Mesenchymal stem cell (in vitro differentiated cells and primary cell): ENCODE measurements at regions not wholly inside any gene's neighbourhood (a gene's known extent, or its start where the extent isn't known, plus 50 kb on each side); places are given as distances from the start of the nearest gene placed in this dataset.

Experiments used
- DNase-seq: peaks from one replicate; pipeline ENCODE4 v3.0.0-alpha.2; 2013
- H2AFZ ChIP-seq: one replicate; pipeline ENCODE4 v1.6.1; 2013; ENCODE audit warnings: low read depth, mild to moderate bottlenecking, control low read depth, inconsistent platforms, low read length, moderate library complexity
- H2AK5ac ChIP-seq: 2 replicates; pipeline ENCODE4 v1.6.1; 2013; ENCODE audit warnings: low read length, moderate library complexity, mild to moderate bottlenecking, inconsistent platforms; ENCODE audit not compliant: severe bottlenecking
- H2BK120ac ChIP-seq: one replicate; pipeline ENCODE4 v1.6.1; 2013; ENCODE audit warnings: low read depth, mild to moderate bottlenecking, inconsistent platforms, low read length, moderate library complexity
- H2BK12ac ChIP-seq, 2 experiments: one replicate each; pipeline ENCODE4 v1.6.1; 2013; ENCODE audit warnings: inconsistent platforms in 2 of 2, low read length in 2 of 2, mild to moderate bottlenecking in 2 of 2, moderate library complexity in 2 of 2, control low read depth in 1 of 2
- H2BK15ac ChIP-seq: one replicate; pipeline ENCODE4 v1.6.1; 2013; ENCODE audit warnings: mild to moderate bottlenecking, low read depth, inconsistent platforms; ENCODE audit not compliant: poor library complexity, severe bottlenecking
- H2BK5ac ChIP-seq: 2 replicates; pipeline ENCODE4 v1.6.1; 2013; ENCODE audit warnings: low read depth, mild to moderate bottlenecking, low read length, control low read depth, inconsistent platforms; ENCODE audit not compliant: poor library complexity, severe bottlenecking
- H3K14ac ChIP-seq, 2 experiments: one replicate each; pipeline ENCODE4 v1.6.1; 2013; ENCODE audit warnings: inconsistent platforms in 2 of 2, low read length in 2 of 2, control low read depth in 1 of 2, mild to moderate bottlenecking in 1 of 2, moderate library complexity in 1 of 2
- H3K18ac ChIP-seq, 2 experiments: one replicate each; pipeline ENCODE4 v1.6.1; 2013; ENCODE audit warnings: inconsistent platforms in 2 of 2, low read length in 2 of 2, control low read depth in 1 of 2, low read depth in 1 of 2, mild to moderate bottlenecking in 1 of 2
- H3K23ac ChIP-seq, 2 experiments: one replicate each; pipeline ENCODE4 v1.6.1; 2013; ENCODE audit warnings: inconsistent platforms in 2 of 2, low read length in 2 of 2, mild to moderate bottlenecking in 2 of 2, moderate library complexity in 2 of 2, control low read depth in 1 of 2
- H3K27ac ChIP-seq: 2 replicates; pipeline ENCODE4 v1.5.1; 2013; ENCODE audit warnings: mild to moderate bottlenecking, moderate library complexity, low read length, control low read depth, inconsistent platforms; ENCODE audit not compliant: poor library complexity, severe bottlenecking
- H3K27me3 ChIP-seq, 2 experiments: 2 replicates each; pipeline versions ENCODE4 v1.6.1 to v1.7.0; 2013; ENCODE audit warnings: low read length in 2 of 2, mild to moderate bottlenecking in 2 of 2, moderate library complexity in 2 of 2, control low read depth in 1 of 2, inconsistent platforms in 1 of 2; ENCODE audit not compliant: control insufficient read depth in 1 of 2, insufficient read depth in 1 of 2
- H3K36me3 ChIP-seq, 2 experiments: 2 replicates each; pipeline versions ENCODE4 v1.6.1 to v1.7.0; 2013; ENCODE audit warnings: low read length in 2 of 2, control low read depth in 1 of 2, inconsistent platforms in 1 of 2, low read depth in 1 of 2, mild to moderate bottlenecking in 1 of 2; ENCODE audit not compliant: insufficient read depth in 2 of 2, control insufficient read depth in 1 of 2
- H3K4ac ChIP-seq, 2 experiments: one replicate each; pipeline ENCODE4 v1.6.1; 2013; ENCODE audit warnings: inconsistent platforms in 2 of 2, low read length in 2 of 2, mild to moderate bottlenecking in 2 of 2, moderate library complexity in 2 of 2, control low read depth in 1 of 2, low read depth in 1 of 2
- H3K4me1 ChIP-seq: 2 replicates; pipeline ENCODE4 v1.6.1; 2013; ENCODE audit warnings: low read depth, low read length, control low read depth; ENCODE audit not compliant: control insufficient read depth, insufficient read depth
- H3K4me2 ChIP-seq: 2 replicates; pipeline ENCODE4 v1.6.1; 2013; ENCODE audit warnings: low read length, mild to moderate bottlenecking, inconsistent platforms; ENCODE audit not compliant: poor library complexity, severe bottlenecking
- H3K4me3 ChIP-seq, 2 experiments: 2 replicates each; pipeline versions ENCODE4 v1.5.1 to v1.7.0; 2013; ENCODE audit warnings: low read length in 2 of 2, mild to moderate bottlenecking in 2 of 2, control low read depth in 1 of 2, low read depth in 1 of 2; ENCODE audit not compliant: insufficient read depth in 1 of 2
- H3K79me1 ChIP-seq: replicated peaks from 2 replicates; pipeline ENCODE4 v1.6.1; 2013; ENCODE audit warnings: mild to moderate bottlenecking, control low read depth, low read length, inconsistent platforms; ENCODE audit not compliant: poor library complexity, severe bottlenecking
- H3K9ac ChIP-seq: 2 replicates; pipeline ENCODE4 v1.7.0; 2013; ENCODE audit warnings: mild to moderate bottlenecking, low read length, moderate library complexity
- H3K9me3 ChIP-seq: 2 replicates; pipeline ENCODE4 v1.7.0; 2013; ENCODE audit warnings: mild to moderate bottlenecking, low read length; ENCODE audit not compliant: control insufficient read depth
- H4K8ac ChIP-seq: one replicate; pipeline ENCODE4 v1.6.1; 2013; ENCODE audit warnings: inconsistent platforms, mild to moderate bottlenecking, low read length, moderate library complexity
- H4K91ac ChIP-seq: one replicate; pipeline ENCODE4 v1.6.1; 2013; ENCODE audit warnings: mild to moderate bottlenecking, low read length, inconsistent platforms
- WGBS: methylation state at CpG from one replicate; pipeline ENCODE4 v1.1.7; 2013; ENCODE audit warnings: mixed read lengths; 5-methylcytosine and 5-hydroxymethylcytosine counted together

GRCh38 chr2:217193431-217194340 lies 333.8 kb upstream of the TNP1 start:
- H3K9ac ChIP-seq, result no peak overlapping the region
- H4K91ac ChIP-seq, result no peak overlapping the region
- H3K9me3 ChIP-seq, result peaks cover 10% of the 10 kb centered on the region
- no peak overlapping the region for H2BK5ac ChIP-seq
- H3K23ac ChIP-seq, result no peak overlapping the region
- no peak overlapping the region for H2BK15ac ChIP-seq
- DNase-seq, result no peak
- no peak overlapping the region for H3K4me2 ChIP-seq
- H3K18ac ChIP-seq, result no peak overlapping the region
- H3K4me1 ChIP-seq, result no peaks in the 10 kb centered on the region
- H2AFZ ChIP-seq, result no peak overlapping the region
- H3K14ac ChIP-seq, result no peak overlapping the region
- H3K27ac ChIP-seq, result no peak overlapping the region
- no peak overlapping the region for H2BK12ac ChIP-seq
- no peak overlapping the region for H2AK5ac ChIP-seq
- no peaks in the 10 kb centered on the region for H3K27me3 ChIP-seq
- 89% methylated on average over 8 of the region's 9 CpGs for WGBS
- no peak overlapping the region for H3K4me3 ChIP-seq
- H3K36me3 ChIP-seq, result no peaks in the 10 kb centered on the region
- no peak overlapping the region for H3K4ac ChIP-seq
- H2BK120ac ChIP-seq, result no peak overlapping the region
- H4K8ac ChIP-seq, result no peak overlapping the region
- no peaks in the 10 kb centered on the region for H3K79me1 ChIP-seq

GRCh38 chr2:217192366-217192765 lies 332.5 kb upstream of the TNP1 start:
- H3K27ac ChIP-seq, result no peak overlapping the region
- no CpG with 5 or more reads among the region's 2 CpGs for WGBS
- H2BK15ac ChIP-seq, result no peak overlapping the region
- no peak overlapping the region for H2AK5ac ChIP-seq
- no peak overlapping the region for H4K91ac ChIP-seq
- no peak overlapping the region for H3K18ac ChIP-seq
- DNase-seq, result no peak
- no peak overlapping the region for H3K4me2 ChIP-seq
- no peak overlapping the region for H4K8ac ChIP-seq
- H3K36me3 ChIP-seq, result no peaks in the 10 kb centered on the region
- no peak overlapping the region for H2BK12ac ChIP-seq
- H3K27me3 ChIP-seq, result no peaks in the 10 kb centered on the region
- no peak overlapping the region for H2AFZ ChIP-seq
- no peaks in the 10 kb centered on the region for H3K79me1 ChIP-seq
- H3K14ac ChIP-seq, result no peak overlapping the region
- H2BK120ac ChIP-seq, result no peak overlapping the region
- H3K4me3 ChIP-seq, result no peak overlapping the region
- peaks cover 8% of the 10 kb centered on the region for H3K9me3 ChIP-seq
- no peaks in the 10 kb centered on the region for H3K4me1 ChIP-seq
- no peak overlapping the region for H3K4ac ChIP-seq
- no peak overlapping the region for H3K23ac ChIP-seq
- H2BK5ac ChIP-seq, result no peak overlapping the region
- H3K9ac ChIP-seq, result no peak overlapping the region

GRCh38 chr2:217189747-217190146 lies 329.9 kb upstream of the TNP1 start:
- H2BK12ac ChIP-seq, result no peak overlapping the region
- H3K4me2 ChIP-seq, result no peak overlapping the region
- no peak overlapping the region for H3K23ac ChIP-seq
- H3K27me3 ChIP-seq, result no peaks in the 10 kb centered on the region
- no peak overlapping the region for H2BK120ac ChIP-seq
- H3K14ac ChIP-seq, result no peak overlapping the region
- H3K4ac ChIP-seq, result no peak overlapping the region
- H2BK15ac ChIP-seq, result no peak overlapping the region
- H3K36me3 ChIP-seq, result no peaks in the 10 kb centered on the region
- H2AFZ ChIP-seq, result no peak overlapping the region
- no peak overlapping the region for H4K8ac ChIP-seq
- WGBS, result 98% methylated on average over 2 of the region's 2 CpGs
- no peak overlapping the region for H3K4me3 ChIP-seq
- H3K4me1 ChIP-seq, result no peaks in the 10 kb centered on the region
- no peak overlapping the region for H2BK5ac ChIP-seq
- no peaks in the 10 kb centered on the region for H3K9me3 ChIP-seq
- H3K27ac ChIP-seq, result no peak overlapping the region
- no peaks in the 10 kb centered on the region for H3K79me1 ChIP-seq
- H2AK5ac ChIP-seq, result no peak overlapping the region
- DNase-seq, result no peak
- H3K18ac ChIP-seq, result no peak overlapping the region
- H3K9ac ChIP-seq, result no peak overlapping the region
- H4K91ac ChIP-seq, result no peak overlapping the region

GRCh38 chr2:217189131-217189530 lies 329.3 kb upstream of the TNP1 start:
- Histone ChIP-seq H2BK15ac (no peak overlapping the region), H3K14ac (no peak overlapping the region), H3K4ac (no peak overlapping the region), H3K23ac (no peak overlapping the region), H3K36me3 (no peaks in the 10 kb centered on the region), H3K27me3 (no peaks in the 10 kb centered on the region), H2AK5ac (no peak overlapping the region), H3K18ac (peak overlapping the region in 1 of 2 experiments; percentile 21), H4K8ac (no peak overlapping the region), H3K9ac (no peak overlapping the region), H3K4me2 (no peak overlapping the region), H2AFZ (no peak overlapping the region), H2BK12ac (peak overlapping the region in 1 of 2 experiments; percentile 10), H4K91ac (peak overlapping the region; percentile 27), H3K27ac (no peak overlapping the region), H2BK5ac (no peak overlapping the region), H3K79me1 (no peaks in the 10 kb centered on the region), H3K9me3 (no peaks in the 10 kb centered on the region), H3K4me1 (no peaks in the 10 kb centered on the region), H2BK120ac (no peak overlapping the region), H3K4me3 (no peak overlapping the region)
- 98% methylated on average over 2 of the region's 6 CpGs for WGBS
- DNase-seq, result no peak
